ENCODE measurements at regions not wholly inside any gene's neighbourhood (a gene's known extent, or its start where the extent isn't known, plus 50 kb on each side); places are given as distances from the start of the nearest gene placed in this dataset.

DNA sequence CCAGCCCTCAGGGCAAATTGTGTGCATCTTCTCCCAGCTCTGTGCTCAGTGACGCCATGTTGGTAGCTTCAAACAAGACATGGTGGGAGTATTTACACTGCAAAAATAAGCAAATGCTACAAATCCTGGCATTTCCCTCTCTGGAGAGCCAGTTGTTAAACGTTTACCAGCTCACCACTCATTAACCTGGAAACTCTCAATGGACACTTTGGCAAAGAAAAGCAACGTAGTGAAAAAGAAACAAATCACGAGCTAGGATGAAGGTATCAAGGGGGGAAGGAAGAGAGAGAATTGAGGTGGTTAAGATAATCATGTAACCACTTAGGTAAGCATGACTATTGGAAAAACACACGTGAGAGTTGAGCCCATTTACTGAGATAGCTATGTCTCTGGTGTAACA, 72.5 kb downstream of the MRPS30 start (continued):
- TF ChIP-seq, protein P1, sequence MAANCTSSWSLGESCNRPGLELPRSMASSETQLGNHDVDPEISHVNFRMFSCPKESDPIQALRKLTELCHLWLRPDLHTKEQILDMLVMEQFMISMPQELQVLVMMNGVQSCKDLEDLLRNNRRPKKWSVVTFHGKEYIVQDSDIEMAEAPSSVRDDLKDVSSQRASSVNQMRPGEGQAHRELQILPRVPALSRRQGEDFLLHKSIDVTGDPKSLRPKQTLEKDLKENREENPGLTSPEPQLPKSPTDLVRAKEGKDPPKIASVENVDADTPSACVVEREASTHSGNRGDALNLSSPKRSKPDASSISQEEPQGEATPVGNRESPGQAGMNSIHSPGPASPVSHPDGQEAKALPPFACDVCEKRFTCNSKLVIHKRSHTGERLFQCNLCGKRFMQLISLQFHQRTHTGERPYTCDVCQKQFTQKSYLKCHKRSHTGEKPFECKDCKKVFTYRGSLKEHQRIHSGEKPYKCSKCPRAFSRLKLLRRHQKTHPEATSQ (tag by site-specific recombination; IDR thresholded peaks at IDR 0.05), result no peak

DNA sequence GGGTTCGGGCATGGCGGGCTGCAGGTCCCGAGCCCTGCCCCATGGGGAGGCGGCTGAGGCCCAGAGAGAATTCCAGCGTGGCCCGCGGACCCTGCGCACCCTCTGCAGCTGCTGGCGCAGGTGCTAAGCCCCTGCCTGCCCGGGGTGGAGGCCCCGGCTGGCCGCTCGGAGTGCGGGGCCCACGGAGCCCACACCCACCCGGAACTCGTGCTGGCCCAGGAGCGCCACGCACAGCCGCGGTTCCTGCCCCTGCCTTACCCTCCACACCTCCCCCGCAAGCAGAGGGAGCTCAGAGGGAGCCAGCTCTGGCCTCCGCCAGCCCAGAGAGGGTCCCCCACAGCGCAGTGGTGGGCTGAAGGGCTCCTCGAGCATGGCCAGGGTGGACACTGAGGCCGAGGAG, 75.3 kb downstream of the MRPS30 start:
- Histone ChIP-seq H3K9me3 (ENCODE audit: control insufficient read depth, insufficient read depth, low read depth, low read length) (no peaks in the 10 kb centered on the region), H3K4me1 (ENCODE audit: control insufficient read depth, insufficient read depth, low read length) (no peaks in the 10 kb centered on the region), H3K4me3 (ENCODE audit: low read depth, low read length) (no peak overlapping the region), H3K36me3 (ENCODE audit: control insufficient read depth in 2 of 2, insufficient read depth in 1 of 2, low read length in 2 of 2) (no peaks in the 10 kb centered on the region), H3K27ac (ENCODE audit: extremely low read depth, low read depth, low read length) (no peak overlapping the region)
- ChIA-PET CTCF (no interaction called here), POLR2A (no interaction called here)
- TF ChIP-seq ZNF433 (tag by site-specific recombination; IDR thresholded peaks at IDR 0.05; ENCODE audit: low read depth) (no peak), ZNF626 (tag by site-specific recombination; IDR thresholded peaks at IDR 0.05) (no peak), ZFP37 (tag by site-specific recombination; IDR thresholded peaks at IDR 0.05) (no peak), ZBTB1 (tag by site-specific recombination; IDR thresholded peaks at IDR 0.05) (no peak), ZNF544 (tag by site-specific recombination; IDR thresholded peaks at IDR 0.05) (no peak), GLIS1 (tag by site-specific recombination; IDR thresholded peaks at IDR 0.05) (no peak), ZNF76 (tag by site-specific recombination; IDR thresholded peaks at IDR 0.05; ENCODE audit: borderline replicate concordance, low read depth) (no peak), ZNF791 (tag by site-specific recombination; IDR thresholded peaks at IDR 0.05) (no peak), ZNF24 (tag by site-specific recombination; IDR thresholded peaks at IDR 0.05) (no peak), ZNF114 (tag by site-specific recombination; IDR thresholded peaks at IDR 0.05) (no peak), ZNF624 (tag by site-specific recombination; IDR thresholded peaks at IDR 0.05) (no peak), ZNF324 (tag by site-specific recombination; IDR thresholded peaks at IDR 0.05) (no peak), ZNF394 (tag by site-specific recombination; IDR thresholded peaks at IDR 0.05; ENCODE audit: borderline replicate concordance) (no peak)
- TF ChIP-seq, protein P2, sequence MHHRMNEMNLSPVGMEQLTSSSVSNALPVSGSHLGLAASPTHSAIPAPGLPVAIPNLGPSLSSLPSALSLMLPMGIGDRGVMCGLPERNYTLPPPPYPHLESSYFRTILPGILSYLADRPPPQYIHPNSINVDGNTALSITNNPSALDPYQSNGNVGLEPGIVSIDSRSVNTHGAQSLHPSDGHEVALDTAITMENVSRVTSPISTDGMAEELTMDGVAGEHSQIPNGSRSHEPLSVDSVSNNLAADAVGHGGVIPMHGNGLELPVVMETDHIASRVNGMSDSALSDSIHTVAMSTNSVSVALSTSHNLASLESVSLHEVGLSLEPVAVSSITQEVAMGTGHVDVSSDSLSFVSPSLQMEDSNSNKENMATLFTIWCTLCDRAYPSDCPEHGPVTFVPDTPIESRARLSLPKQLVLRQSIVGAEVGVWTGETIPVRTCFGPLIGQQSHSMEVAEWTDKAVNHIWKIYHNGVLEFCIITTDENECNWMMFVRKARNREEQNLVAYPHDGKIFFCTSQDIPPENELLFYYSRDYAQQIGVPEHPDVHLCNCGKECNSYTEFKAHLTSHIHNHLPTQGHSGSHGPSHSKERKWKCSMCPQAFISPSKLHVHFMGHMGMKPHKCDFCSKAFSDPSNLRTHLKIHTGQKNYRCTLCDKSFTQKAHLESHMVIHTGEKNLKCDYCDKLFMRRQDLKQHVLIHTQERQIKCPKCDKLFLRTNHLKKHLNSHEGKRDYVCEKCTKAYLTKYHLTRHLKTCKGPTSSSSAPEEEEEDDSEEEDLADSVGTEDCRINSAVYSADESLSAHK (tag by site-specific recombination; IDR thresholded peaks at IDR 0.05), result no peak
- TF ChIP-seq, protein P3, sequence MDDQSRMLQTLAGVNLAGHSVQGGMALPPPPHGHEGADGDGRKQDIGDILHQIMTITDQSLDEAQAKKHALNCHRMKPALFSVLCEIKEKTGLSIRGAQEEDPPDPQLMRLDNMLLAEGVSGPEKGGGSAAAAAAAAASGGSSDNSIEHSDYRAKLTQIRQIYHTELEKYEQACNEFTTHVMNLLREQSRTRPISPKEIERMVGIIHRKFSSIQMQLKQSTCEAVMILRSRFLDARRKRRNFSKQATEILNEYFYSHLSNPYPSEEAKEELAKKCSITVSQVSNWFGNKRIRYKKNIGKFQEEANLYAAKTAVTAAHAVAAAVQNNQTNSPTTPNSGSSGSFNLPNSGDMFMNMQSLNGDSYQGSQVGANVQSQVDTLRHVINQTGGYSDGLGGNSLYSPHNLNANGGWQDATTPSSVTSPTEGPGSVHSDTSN (CRISPR knock-in tag; IDR thresholded peaks at IDR 0.05), result no peak
- TF ChIP-seq, protein P4, sequence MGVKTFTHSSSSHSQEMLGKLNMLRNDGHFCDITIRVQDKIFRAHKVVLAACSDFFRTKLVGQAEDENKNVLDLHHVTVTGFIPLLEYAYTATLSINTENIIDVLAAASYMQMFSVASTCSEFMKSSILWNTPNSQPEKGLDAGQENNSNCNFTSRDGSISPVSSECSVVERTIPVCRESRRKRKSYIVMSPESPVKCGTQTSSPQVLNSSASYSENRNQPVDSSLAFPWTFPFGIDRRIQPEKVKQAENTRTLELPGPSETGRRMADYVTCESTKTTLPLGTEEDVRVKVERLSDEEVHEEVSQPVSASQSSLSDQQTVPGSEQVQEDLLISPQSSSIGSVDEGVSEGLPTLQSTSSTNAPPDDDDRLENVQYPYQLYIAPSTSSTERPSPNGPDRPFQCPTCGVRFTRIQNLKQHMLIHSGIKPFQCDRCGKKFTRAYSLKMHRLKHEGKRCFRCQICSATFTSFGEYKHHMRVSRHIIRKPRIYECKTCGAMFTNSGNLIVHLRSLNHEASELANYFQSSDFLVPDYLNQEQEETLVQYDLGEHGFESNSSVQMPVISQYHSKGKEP (tag by site-specific recombination; IDR thresholded peaks at IDR 0.05), result no peak

DNA sequence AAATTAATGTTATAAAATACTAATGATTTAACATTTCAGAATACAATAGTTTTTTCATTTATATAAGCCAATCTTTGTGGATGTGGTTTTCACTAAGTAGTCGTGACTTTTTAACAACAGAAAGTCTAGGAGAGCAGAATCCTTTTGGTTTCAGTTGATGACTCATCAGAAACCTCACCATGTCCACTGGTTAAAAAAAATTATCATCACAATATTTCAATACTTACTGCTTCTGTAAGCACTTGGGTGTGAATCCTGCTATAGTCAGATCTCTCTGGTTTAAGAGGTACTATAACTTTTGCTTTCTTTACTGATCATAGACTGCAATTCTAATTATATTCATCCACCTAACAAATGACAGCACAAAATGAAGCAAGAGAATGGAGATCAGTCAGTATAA, 77.2 kb downstream of the MRPS30 start:
- no peaks in the 10 kb centered on the region for H3K36me3 ChIP-seq (ENCODE audit: control insufficient read depth in 2 of 2, insufficient read depth in 1 of 2, low read length in 2 of 2)
- no peak overlapping the region for H3K27ac ChIP-seq (ENCODE audit: extremely low read depth, low read depth, low read length)
- no peaks in the 10 kb centered on the region for H3K9me3 ChIP-seq (ENCODE audit: control insufficient read depth, insufficient read depth, low read depth, low read length)
- H3K4me3 ChIP-seq (ENCODE audit: low read depth, low read length), result no peak overlapping the region
- POLR2A ChIA-PET, result no interaction called here
- H3K4me1 ChIP-seq (ENCODE audit: control insufficient read depth, insufficient read depth, low read length), result no peaks in the 10 kb centered on the region
- CTCF ChIA-PET, result no interaction called here
- TF ChIP-seq ZNF785 (tag by site-specific recombination; IDR thresholded peaks at IDR 0.05), result no peak
- no peak for TF ChIP-seq ZNF311 (tag by site-specific recombination; IDR thresholded peaks at IDR 0.05; ENCODE audit: borderline replicate concordance)
- no peak for TF ChIP-seq GLIS1 (tag by site-specific recombination; IDR thresholded peaks at IDR 0.05)
- TF ChIP-seq MZF1 (tag by site-specific recombination; IDR thresholded peaks at IDR 0.05; ENCODE audit: borderline replicate concordance), result no peak
- TF ChIP-seq HOXA7 (CRISPR knock-in tag; IDR thresholded peaks at IDR 0.05; ENCODE audit: borderline replicate concordance), result no peak
- TF ChIP-seq ZNF114 (tag by site-specific recombination; IDR thresholded peaks at IDR 0.05), result no peak
- TF ChIP-seq, protein P5, sequence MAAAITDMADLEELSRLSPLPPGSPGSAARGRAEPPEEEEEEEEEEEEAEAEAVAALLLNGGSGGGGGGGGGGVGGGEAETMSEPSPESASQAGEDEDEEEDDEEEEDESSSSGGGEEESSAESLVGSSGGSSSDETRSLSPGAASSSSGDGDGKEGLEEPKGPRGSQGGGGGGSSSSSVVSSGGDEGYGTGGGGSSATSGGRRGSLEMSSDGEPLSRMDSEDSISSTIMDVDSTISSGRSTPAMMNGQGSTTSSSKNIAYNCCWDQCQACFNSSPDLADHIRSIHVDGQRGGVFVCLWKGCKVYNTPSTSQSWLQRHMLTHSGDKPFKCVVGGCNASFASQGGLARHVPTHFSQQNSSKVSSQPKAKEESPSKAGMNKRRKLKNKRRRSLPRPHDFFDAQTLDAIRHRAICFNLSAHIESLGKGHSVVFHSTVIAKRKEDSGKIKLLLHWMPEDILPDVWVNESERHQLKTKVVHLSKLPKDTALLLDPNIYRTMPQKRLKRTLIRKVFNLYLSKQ (tag by site-specific recombination; IDR thresholded peaks at IDR 0.05; ENCODE audit: borderline replicate concordance), result no peak
- TF ChIP-seq ZFP3 (tag by site-specific recombination; IDR thresholded peaks at IDR 0.05; ENCODE audit: low read depth), result no peak
- TF ChIP-seq, protein P6, sequence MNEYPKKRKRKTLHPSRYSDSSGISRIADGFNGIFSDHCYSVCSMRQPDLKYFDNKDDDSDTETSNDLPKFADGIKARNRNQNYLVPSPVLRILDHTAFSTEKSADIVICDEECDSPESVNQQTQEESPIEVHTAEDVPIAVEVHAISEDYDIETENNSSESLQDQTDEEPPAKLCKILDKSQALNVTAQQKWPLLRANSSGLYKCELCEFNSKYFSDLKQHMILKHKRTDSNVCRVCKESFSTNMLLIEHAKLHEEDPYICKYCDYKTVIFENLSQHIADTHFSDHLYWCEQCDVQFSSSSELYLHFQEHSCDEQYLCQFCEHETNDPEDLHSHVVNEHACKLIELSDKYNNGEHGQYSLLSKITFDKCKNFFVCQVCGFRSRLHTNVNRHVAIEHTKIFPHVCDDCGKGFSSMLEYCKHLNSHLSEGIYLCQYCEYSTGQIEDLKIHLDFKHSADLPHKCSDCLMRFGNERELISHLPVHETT (tag by site-specific recombination; IDR thresholded peaks at IDR 0.05), result no peak
- no peak for TF ChIP-seq ZNF423 (tag by site-specific recombination; IDR thresholded peaks at IDR 0.05)

Measured in HEK293 (cell line).